ENCODE measurements at regions not wholly inside any gene's neighbourhood (a gene's known extent, or its start where the extent isn't known, plus 50 kb on each side); places are given as distances from the start of the nearest gene placed in this dataset.

GRCh38 chr1:30418939-30419720 is 304.3 kb downstream of the MATN1 start:
- peaks cover 31% of the 10 kb centered on the region for H3K27me3 Mint-ChIP-seq (ENCODE audit: low read depth)
- no peak for ATAC-seq
- H3K4me1 Mint-ChIP-seq (ENCODE audit: low read depth) = no peaks in the 10 kb centered on the region
- no peaks in the 10 kb centered on the region for H3K36me3 Mint-ChIP-seq (ENCODE audit: insufficient read depth)
- H3K9me3 Mint-ChIP-seq = no peaks in the 10 kb centered on the region
- DNase-seq = no peak
- H3K4me3 Mint-ChIP-seq = no peak overlapping the region

- Mint-ChIP-seq H3K4me3 (no peak overlapping the region), H3K9me3 (no peaks in the 10 kb centered on the region), H3K36me3 (ENCODE audit: insufficient read depth) (no peaks in the 10 kb centered on the region), H3K4me1 (ENCODE audit: low read depth) (no peaks in the 10 kb centered on the region), H3K27me3 (ENCODE audit: low read depth) (peaks cover 24% of the 10 kb centered on the region)
- no peak for DNase-seq
- ATAC-seq = no peak
These were observed 305.1 kb downstream of the MATN1 start for GRCh38 chr1:30418061-30418938.

GRCh38 chr1:30417701-30418046 is 305.7 kb downstream of the MATN1 start:
- Mint-ChIP-seq H3K36me3 (ENCODE audit: insufficient read depth) (no peaks in the 10 kb centered on the region), H3K27me3 (ENCODE audit: low read depth) (peaks cover 22% of the 10 kb centered on the region), H3K9me3 (no peaks in the 10 kb centered on the region), H3K4me1 (ENCODE audit: low read depth) (no peaks in the 10 kb centered on the region), H3K4me3 (no peak overlapping the region)
- ATAC-seq (no peak), DNase-seq (no peak)

- no peaks in the 10 kb centered on the region for H3K9me3 Mint-ChIP-seq
- no peak overlapping the region for H3K4me3 Mint-ChIP-seq
- no peak for DNase-seq
- H3K36me3 Mint-ChIP-seq (ENCODE audit: insufficient read depth) = no peaks in the 10 kb centered on the region
- H3K27me3 Mint-ChIP-seq (ENCODE audit: low read depth) = peaks cover 21% of the 10 kb centered on the region
- no peak for ATAC-seq
- H3K4me1 Mint-ChIP-seq (ENCODE audit: low read depth) = no peaks in the 10 kb centered on the region
These were observed 306.2 kb downstream of the MATN1 start for GRCh38 chr1:30417001-30417700.

- Mint-ChIP-seq H3K4me3 (no peak overlapping the region), H3K36me3 (ENCODE audit: insufficient read depth) (no peaks in the 10 kb centered on the region), H3K27me3 (ENCODE audit: low read depth) (peaks cover 20% of the 10 kb centered on the region), H3K9me3 (no peaks in the 10 kb centered on the region), H3K4me1 (ENCODE audit: low read depth) (no peaks in the 10 kb centered on the region)
- no peak for DNase-seq
- ATAC-seq = no peak
These were observed 307.1 kb downstream of the MATN1 start for GRCh38 chr1:30416221-30416820.

- Mint-ChIP-seq H3K27me3 (ENCODE audit: low read depth) (peaks cover 16% of the 10 kb centered on the region), H3K4me1 (ENCODE audit: low read depth) (no peaks in the 10 kb centered on the region), H3K36me3 (ENCODE audit: insufficient read depth) (no peaks in the 10 kb centered on the region), H3K4me3 (no peak overlapping the region), H3K9me3 (no peaks in the 10 kb centered on the region)
- no peak for DNase-seq
- ATAC-seq = no peak
These were observed 308.0 kb downstream of the MATN1 start for GRCh38 chr1:30415171-30415940.

GRCh38 chr1:30414851-30415165 is 308.6 kb downstream of the MATN1 start:
- DNase-seq = no peak
- peaks cover 16% of the 10 kb centered on the region for H3K27me3 Mint-ChIP-seq (ENCODE audit: low read depth)
- H3K36me3 Mint-ChIP-seq (ENCODE audit: insufficient read depth) = no peaks in the 10 kb centered on the region
- no peaks in the 10 kb centered on the region for H3K4me1 Mint-ChIP-seq (ENCODE audit: low read depth)
- H3K9me3 Mint-ChIP-seq = no peaks in the 10 kb centered on the region
- H3K4me3 Mint-ChIP-seq = no peak overlapping the region
- ATAC-seq = no peak

- no peak for DNase-seq
- ATAC-seq = no peak
- Mint-ChIP-seq H3K4me1 (ENCODE audit: low read depth) (no peaks in the 10 kb centered on the region), H3K4me3 (no peak overlapping the region), H3K27me3 (ENCODE audit: low read depth) (peaks cover 20% of the 10 kb centered on the region), H3K36me3 (ENCODE audit: insufficient read depth) (no peaks in the 10 kb centered on the region), H3K9me3 (no peaks in the 10 kb centered on the region)
These were observed 309.1 kb downstream of the MATN1 start for GRCh38 chr1:30414086-30414850.

- H3K4me3 Mint-ChIP-seq = no peak overlapping the region
- H3K9me3 Mint-ChIP-seq = no peaks in the 10 kb centered on the region
- peaks cover 21% of the 10 kb centered on the region for H3K27me3 Mint-ChIP-seq (ENCODE audit: low read depth)
- ATAC-seq (no peak), DNase-seq (no peak)
- H3K36me3 Mint-ChIP-seq (ENCODE audit: insufficient read depth) = no peaks in the 10 kb centered on the region
- no peaks in the 10 kb centered on the region for H3K4me1 Mint-ChIP-seq (ENCODE audit: low read depth)
These were observed 309.8 kb downstream of the MATN1 start for GRCh38 chr1:30413606-30414005.

GRCh38 chr1:30413111-30413440 is 310.3 kb downstream of the MATN1 start:
- Mint-ChIP-seq H3K27me3 (ENCODE audit: low read depth) (peaks cover 19% of the 10 kb centered on the region), H3K9me3 (no peaks in the 10 kb centered on the region), H3K4me3 (no peak overlapping the region), H3K4me1 (ENCODE audit: low read depth) (no peaks in the 10 kb centered on the region), H3K36me3 (ENCODE audit: insufficient read depth) (no peaks in the 10 kb centered on the region)
- ATAC-seq (no peak), DNase-seq (no peak)

GRCh38 chr1:30412241-30413110 is 310.9 kb downstream of the MATN1 start:
- peaks cover 19% of the 10 kb centered on the region for H3K27me3 Mint-ChIP-seq (ENCODE audit: low read depth)
- ATAC-seq (no peak), DNase-seq (no peak)
- H3K4me1 Mint-ChIP-seq (ENCODE audit: low read depth) = no peaks in the 10 kb centered on the region
- H3K36me3 Mint-ChIP-seq (ENCODE audit: insufficient read depth) = no peaks in the 10 kb centered on the region
- H3K9me3 Mint-ChIP-seq = no peaks in the 10 kb centered on the region
- no peak overlapping the region for H3K4me3 Mint-ChIP-seq

- no peak for ATAC-seq
- no peak for DNase-seq
- H3K27me3 Mint-ChIP-seq (ENCODE audit: low read depth) = peaks cover 16% of the 10 kb centered on the region
- no peaks in the 10 kb centered on the region for H3K4me1 Mint-ChIP-seq (ENCODE audit: low read depth)
- H3K36me3 Mint-ChIP-seq (ENCODE audit: insufficient read depth) = no peaks in the 10 kb centered on the region
- H3K4me3 Mint-ChIP-seq = no peak overlapping the region
- no peaks in the 10 kb centered on the region for H3K9me3 Mint-ChIP-seq
These were observed 312.2 kb downstream of the MATN1 start for GRCh38 chr1:30411206-30411605.

Data from activated T-cell treated with anti-CD3 and anti-CD28 coated beads, Interleukin-2, amount 50 U/mL, for 4 hours (primary cell).